A673 (cell line): ENCODE measurements at regions not wholly inside any gene's neighbourhood (a gene's known extent, or its start where the extent isn't known, plus 50 kb on each side); places are given as distances from the start of the nearest gene placed in this dataset.

Source experiments
- BruUV-seq: library from RNA; stranded (reverse); fragments of 400-500 nt; replicated peaks from 2 replicates; lab custom pipeline; 2021; lab: Mats Ljungman, UMichigan
- CTCF ChIA-PET: fragments of 300-600 bp; sonication (Branson Sonifier 250); formaldehyde crosslinking; loops from one replicate; lab custom pipeline; 2022; ENCODE audit warnings: antibody characterized with exemption; lab: Charles Lee
- POLR2A ChIA-PET: fragments of 300-600 bp; sonication (Branson Sonifier 250); formaldehyde crosslinking; loops from one replicate; lab custom pipeline; 2022; ENCODE audit warnings: antibody characterized with exemption; ENCODE audit not compliant: low non-redundant PET; lab: Charles Lee
- DNase-seq: peaks from one replicate; pipeline ENCODE4 v3.0.0-alpha.2; 2015; ENCODE audit warnings: low spot score
- H3K27ac ChIP-seq: fragments of 200-600 bp; sonication (generic); 2 replicates; pipeline ENCODE4 v1.5.1; 2016; ENCODE audit warnings: mixed run types, low read depth, mild to moderate bottlenecking, mixed read lengths, antibody characterized with exemption, low read length; ENCODE audit not compliant: poor library complexity, severe bottlenecking
- H3K27me3 ChIP-seq: fragments of 200-600 bp; sonication (generic); replicated peaks from 2 replicates; pipeline ENCODE4 v1.6.1; 2017; ENCODE audit warnings: mixed run types, low read depth, mild to moderate bottlenecking, mixed read lengths, antibody characterized with exemption, low read length; ENCODE audit not compliant: insufficient read depth, poor library complexity
- H3K36me3 ChIP-seq: fragments of 200-600 bp; sonication (generic); 2 replicates; pipeline ENCODE4 v1.6.1; 2016; ENCODE audit warnings: mixed run types, mild to moderate bottlenecking, mixed read lengths, antibody characterized with exemption, low read length; ENCODE audit not compliant: insufficient read depth, poor library complexity, severe bottlenecking
- H3K4me1 ChIP-seq: fragments of 200-600 bp; sonication (generic); 2 replicates; pipeline ENCODE4 v1.6.1; 2017; ENCODE audit warnings: mixed run types, mild to moderate bottlenecking, mixed read lengths, antibody characterized with exemption, low read length; ENCODE audit not compliant: insufficient read depth, poor library complexity, severe bottlenecking
- H3K4me3 ChIP-seq: fragments of 200-600 bp; sonication (generic); 2 replicates; pipeline ENCODE4 v1.5.1; 2016; ENCODE audit warnings: low read depth, mixed run types, mild to moderate bottlenecking, mixed read lengths, low read length; ENCODE audit not compliant: poor library complexity, severe bottlenecking
- H3K9me3 ChIP-seq: fragments of 200-600 bp; sonication (generic); 2 replicates; pipeline ENCODE4 v1.6.1; 2016; ENCODE audit warnings: mixed run types, low read depth, mild to moderate bottlenecking, mixed read lengths, antibody characterized with exemption, low read length; ENCODE audit not compliant: poor library complexity, severe bottlenecking
- CTCF ChIP-seq: fragments of 300-800, 200-600 bp; sonication (generic); conservative IDR thresholded peaks from 2 replicates; pipeline ENCODE4 v1.5.1; 2017; ENCODE audit warnings: low read depth, mild to moderate bottlenecking, antibody characterized with exemption, low read length, moderate library complexity, mixed read lengths
- EZH2 ChIP-seq: fragments of 200-600 bp; sonication (generic); IDR thresholded peaks from 2 replicates; pipeline ENCODE4 v1.6.1; 2017; ENCODE audit warnings: borderline replicate concordance, low read depth, mild to moderate bottlenecking, mixed read lengths, antibody characterized with exemption, low read length; ENCODE audit not compliant: poor library complexity, severe bottlenecking
- intact Hi-C: fragments of 100-400 bp; cut with micrococcal nuclease; formaldehyde crosslinking; loops from one replicate; pipeline ENCODE4 v1.10.0; 2022; ENCODE audit not compliant: unreplicated experiment

GRCh38 chr12:125936502-125936901, 871.3 kb downstream of the AACS start:
- Histone ChIP-seq H3K4me3 (no peak overlapping the region), H3K27me3 (peaks cover 34% of the 10 kb centered on the region), H3K36me3 (no peaks in the 10 kb centered on the region), H3K4me1 (no peaks in the 10 kb centered on the region), H3K9me3 (no peaks in the 10 kb centered on the region), H3K27ac (no peak overlapping the region)
- TF ChIP-seq CTCF: no peak
- POLR2A ChIA-PET: no interaction called here
- no peak for DNase-seq
- CTCF ChIA-PET: no interaction called here
- BruUV-seq: no TSS peak
- intact Hi-C loops: no loop called here

GRCh38 chr12:125944446-125944845, 879.2 kb downstream of the AACS start:
- Histone ChIP-seq H3K4me1 (no peaks in the 10 kb centered on the region), H3K36me3 (no peaks in the 10 kb centered on the region), H3K27me3 (peaks cover 40% of the 10 kb centered on the region), H3K4me3 (no peak overlapping the region), H3K27ac (no peak overlapping the region), H3K9me3 (no peaks in the 10 kb centered on the region)
- ChIA-PET POLR2A (no interaction called here), CTCF (no interaction called here)
- TF ChIP-seq EZH2 (no peak), CTCF (no peak)
- intact Hi-C loops: no loop called here
- BruUV-seq: no TSS peak
- DNase-seq: no peak

- ChIA-PET CTCF (no interaction called here), POLR2A (no interaction called here)
- no peaks in the 10 kb centered on the region for H3K4me1 ChIP-seq
- H3K9me3 ChIP-seq: no peaks in the 10 kb centered on the region
- no peaks in the 10 kb centered on the region for H3K36me3 ChIP-seq
- H3K4me3 ChIP-seq: no peak overlapping the region
- peaks cover 21% of the 10 kb centered on the region for H3K27me3 ChIP-seq
- TF ChIP-seq CTCF: no peak
- TF ChIP-seq EZH2: no peak
- BruUV-seq: no TSS peak
- no peak for DNase-seq
- intact Hi-C loops: no loop called here
- H3K27ac ChIP-seq: no peak overlapping the region
Measured at GRCh38 chr12:125949471-125949870, 884.2 kb downstream of the AACS start.
